ENCODE measurements at regions not wholly inside any gene's neighbourhood (a gene's known extent, or its start where the extent isn't known, plus 50 kb on each side); places are given as distances from the start of the nearest gene placed in this dataset.

DNA sequence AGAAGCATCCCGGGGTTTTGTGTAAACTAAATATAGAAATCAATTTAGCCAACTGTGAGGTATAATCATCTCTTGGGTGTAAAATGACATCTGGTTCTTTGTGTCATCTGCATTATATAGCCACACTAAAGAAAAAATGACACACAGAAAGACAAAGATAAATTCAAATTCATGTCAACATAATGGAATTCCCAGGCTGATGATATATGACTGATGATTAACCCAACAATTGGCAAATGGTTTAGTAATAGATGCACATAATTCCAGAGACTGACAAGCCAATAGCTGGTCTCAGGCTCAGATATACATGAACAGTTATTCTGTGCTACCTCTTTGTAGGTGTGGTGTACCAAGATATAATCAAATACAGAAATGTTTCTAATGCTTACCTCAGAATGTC is 375.4 kb upstream of the PITX2 start:
- H4K20me1 ChIP-seq (ENCODE audit: control insufficient read depth, extremely low read depth, insufficient read depth, low read length) = no peaks in the 10 kb centered on the region
- no peaks in the 10 kb centered on the region for H3K79me2 ChIP-seq (ENCODE audit: control insufficient read depth, insufficient read depth, low read length)
- FAIRE-seq (no peak), DNase-seq (ENCODE audit: low read depth, low spot score) (no peak)
- no peaks in the 10 kb centered on the region for H3K9me1 ChIP-seq (ENCODE audit: control insufficient read depth, extremely low read depth, insufficient read depth, low read length)
- no peak overlapping the region for H3K9ac ChIP-seq (ENCODE audit: control insufficient read depth, extremely low read depth, insufficient read depth, low read length)
- H3K4me2 ChIP-seq (ENCODE audit: control insufficient read depth, extremely low read depth, insufficient read depth, low read depth, low read length) = no peak overlapping the region
- H3K27me3 ChIP-seq (ENCODE audit: control insufficient read depth, extremely low read depth, insufficient read depth, low read length) = no peaks in the 10 kb centered on the region
- no peaks in the 10 kb centered on the region for H3K36me3 ChIP-seq (ENCODE audit: control insufficient read depth in 2 of 2, extremely low read depth in 1 of 2, insufficient read depth in 2 of 2, low read length in 2 of 2)
- dilution Hi-C loops (cut with MboI; ENCODE audit: extremely low pct_ligation_motif_present, low sequenced_read_pairs) = no loop called here
- H3K9me3 ChIP-seq (ENCODE audit: control insufficient read depth, low read depth, low read length) = no peaks in the 10 kb centered on the region
- no peaks in the 10 kb centered on the region for H3K4me1 ChIP-seq (ENCODE audit: control insufficient read depth, extremely low read depth, insufficient read depth, low read length)
- H2AFZ ChIP-seq (ENCODE audit: control insufficient read depth, low read length) = no peak overlapping the region
- no peak overlapping the region for H3K4me3 ChIP-seq (ENCODE audit: control insufficient read depth in 2 of 3, extremely low read depth in 1 of 3, insufficient read depth in 2 of 3, low read depth in 1 of 3, low read length in 3 of 3)
- H3K27ac ChIP-seq (ENCODE audit: control insufficient read depth, insufficient read depth, low read length) = no peak overlapping the region
- TF ChIP-seq EZH2 (IDR thresholded peaks at IDR 0.05; ENCODE audit: low read length) = no peak
- TF ChIP-seq, protein P1, sequence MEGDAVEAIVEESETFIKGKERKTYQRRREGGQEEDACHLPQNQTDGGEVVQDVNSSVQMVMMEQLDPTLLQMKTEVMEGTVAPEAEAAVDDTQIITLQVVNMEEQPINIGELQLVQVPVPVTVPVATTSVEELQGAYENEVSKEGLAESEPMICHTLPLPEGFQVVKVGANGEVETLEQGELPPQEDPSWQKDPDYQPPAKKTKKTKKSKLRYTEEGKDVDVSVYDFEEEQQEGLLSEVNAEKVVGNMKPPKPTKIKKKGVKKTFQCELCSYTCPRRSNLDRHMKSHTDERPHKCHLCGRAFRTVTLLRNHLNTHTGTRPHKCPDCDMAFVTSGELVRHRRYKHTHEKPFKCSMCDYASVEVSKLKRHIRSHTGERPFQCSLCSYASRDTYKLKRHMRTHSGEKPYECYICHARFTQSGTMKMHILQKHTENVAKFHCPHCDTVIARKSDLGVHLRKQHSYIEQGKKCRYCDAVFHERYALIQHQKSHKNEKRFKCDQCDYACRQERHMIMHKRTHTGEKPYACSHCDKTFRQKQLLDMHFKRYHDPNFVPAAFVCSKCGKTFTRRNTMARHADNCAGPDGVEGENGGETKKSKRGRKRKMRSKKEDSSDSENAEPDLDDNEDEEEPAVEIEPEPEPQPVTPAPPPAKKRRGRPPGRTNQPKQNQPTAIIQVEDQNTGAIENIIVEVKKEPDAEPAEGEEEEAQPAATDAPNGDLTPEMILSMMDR (optimal IDR thresholded peaks at IDR 0.05 in 1 of 3, IDR thresholded peaks at IDR 0.05 in 1 of 3, conservative IDR thresholded peaks at IDR 0.05 in 1 of 3; ENCODE audit: extremely low read depth in 1 of 3, insufficient read depth in 2 of 3, low read length in 3 of 3) = no peak

DNA sequence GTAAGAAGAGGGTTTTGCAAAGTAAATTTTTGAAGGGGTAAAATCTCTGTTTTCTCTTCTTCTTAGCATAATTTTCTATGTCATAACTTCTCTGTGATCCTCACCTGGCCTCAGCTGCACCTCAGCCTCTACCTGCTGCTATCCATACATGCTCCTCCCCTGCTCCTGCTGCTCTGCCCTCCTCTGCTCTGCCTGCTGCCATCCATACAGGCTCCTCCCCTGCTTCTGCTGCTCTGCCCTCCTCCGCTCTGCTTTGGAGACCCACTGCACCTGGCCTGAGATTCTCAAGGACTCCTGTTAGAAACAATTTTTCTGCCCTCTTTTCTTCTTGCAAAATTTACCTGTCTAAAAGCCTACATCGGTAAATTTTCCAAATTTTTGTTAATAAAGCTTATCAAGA is 388.6 kb upstream of the PITX2 start:
- no peak overlapping the region for H3K4me2 ChIP-seq (ENCODE audit: control insufficient read depth, extremely low read depth, insufficient read depth, low read depth, low read length)
- H3K9me1 ChIP-seq (ENCODE audit: control insufficient read depth, extremely low read depth, insufficient read depth, low read length) = no peaks in the 10 kb centered on the region
- no peaks in the 10 kb centered on the region for H4K20me1 ChIP-seq (ENCODE audit: control insufficient read depth, extremely low read depth, insufficient read depth, low read length)
- FAIRE-seq (no peak), DNase-seq (ENCODE audit: low read depth, low spot score) (no peak)
- TF ChIP-seq, protein P1 (optimal IDR thresholded peaks at IDR 0.05 in 1 of 3, IDR thresholded peaks at IDR 0.05 in 1 of 3, conservative IDR thresholded peaks at IDR 0.05 in 1 of 3; ENCODE audit: extremely low read depth in 1 of 3, insufficient read depth in 2 of 3, low read length in 3 of 3) = no peak
- TF ChIP-seq EZH2 (IDR thresholded peaks at IDR 0.05; ENCODE audit: low read length) = no peak
- H3K9ac ChIP-seq (ENCODE audit: control insufficient read depth, extremely low read depth, insufficient read depth, low read length) = no peak overlapping the region
- H2AFZ ChIP-seq (ENCODE audit: control insufficient read depth, low read length) = no peak overlapping the region
- H3K27ac ChIP-seq (ENCODE audit: control insufficient read depth, insufficient read depth, low read length) = no peak overlapping the region
- H3K79me2 ChIP-seq (ENCODE audit: control insufficient read depth, insufficient read depth, low read length) = no peaks in the 10 kb centered on the region
- no peaks in the 10 kb centered on the region for H3K36me3 ChIP-seq (ENCODE audit: control insufficient read depth in 2 of 2, extremely low read depth in 1 of 2, insufficient read depth in 2 of 2, low read length in 2 of 2)
- H3K27me3 ChIP-seq (ENCODE audit: control insufficient read depth, extremely low read depth, insufficient read depth, low read length) = no peaks in the 10 kb centered on the region
- no peaks in the 10 kb centered on the region for H3K4me1 ChIP-seq (ENCODE audit: control insufficient read depth, extremely low read depth, insufficient read depth, low read length)
- no peaks in the 10 kb centered on the region for H3K9me3 ChIP-seq (ENCODE audit: control insufficient read depth, low read depth, low read length)
- dilution Hi-C loops (cut with MboI; ENCODE audit: extremely low pct_ligation_motif_present, low sequenced_read_pairs) = no loop called here
- H3K4me3 ChIP-seq (ENCODE audit: control insufficient read depth in 2 of 3, extremely low read depth in 1 of 3, insufficient read depth in 2 of 3, low read depth in 1 of 3, low read length in 3 of 3) = no peak overlapping the region

Measured in keratinocyte (primary cell).